Ishikawa (cell line): ENCODE measurements at regions not wholly inside any gene's neighbourhood (a gene's known extent, or its start where the extent isn't known, plus 50 kb on each side); places are given as distances from the start of the nearest gene placed in this dataset.

Source experiments
- CEBPB ChIP-seq: IDR thresholded peaks from 2 replicates; pipeline ENCODE4 v1.6.1; 2012
- CREB1 ChIP-seq: IDR thresholded peaks from 2 replicates; pipeline ENCODE4 v1.6.1; 2012; ENCODE audit warnings: low read depth
- EGR1 ChIP-seq: IDR thresholded peaks from 2 replicates; pipeline ENCODE4 v1.6.1; 2012
- EP300 ChIP-seq: IDR thresholded peaks from 2 replicates; pipeline ENCODE4 v1.6.1; 2012; ENCODE audit warnings: borderline replicate concordance
- FOXM1 ChIP-seq: IDR thresholded peaks from 2 replicates; pipeline ENCODE4 v1.6.1; 2012; ENCODE audit warnings: low read depth, borderline replicate concordance
- MAX ChIP-seq: IDR thresholded peaks from 2 replicates; pipeline ENCODE4 v1.6.1; 2012
- NFIC ChIP-seq: IDR thresholded peaks from 2 replicates; pipeline ENCODE4 v1.6.1; 2012
- RAD21 ChIP-seq: IDR thresholded peaks from 2 replicates; pipeline ENCODE4 v1.6.1; 2012; ENCODE audit warnings: low read depth
- REST ChIP-seq: IDR thresholded peaks from 2 replicates; pipeline ENCODE4 v1.6.1; 2012; ENCODE audit warnings: low read depth, mild to moderate bottlenecking
- TAF1 ChIP-seq: IDR thresholded peaks from 2 replicates; pipeline ENCODE4 v1.6.1; 2012; ENCODE audit warnings: low read depth, mild to moderate bottlenecking
- TCF12 ChIP-seq: IDR thresholded peaks from 2 replicates; pipeline ENCODE4 v1.6.1; 2012; ENCODE audit warnings: low read depth
- TEAD4 ChIP-seq: IDR thresholded peaks from 2 replicates; pipeline ENCODE4 v1.6.1; 2012
- USF1 ChIP-seq: IDR thresholded peaks from 2 replicates; pipeline ENCODE4 v1.6.1; 2012
- YY1 ChIP-seq: IDR thresholded peaks from 2 replicates; pipeline ENCODE4 v1.6.1; 2012; ENCODE audit warnings: low read depth
- ZBTB7A ChIP-seq: IDR thresholded peaks from 2 replicates; pipeline ENCODE4 v1.6.1; 2012; ENCODE audit warnings: low read depth

GRCh38 chr4:23260511-23260910, 567.8 kb downstream of the GBA3 start:
- TF ChIP-seq CREB1: no peak
- no peak for TF ChIP-seq YY1
- TF ChIP-seq TAF1: no peak
- no peak for TF ChIP-seq EGR1
- no peak for TF ChIP-seq FOXM1
- TF ChIP-seq MAX: no peak
- no peak for TF ChIP-seq REST
- no peak for TF ChIP-seq RAD21

- TF ChIP-seq YY1: no peak
- TF ChIP-seq TCF12: no peak
- TF ChIP-seq REST: no peak
- no peak for TF ChIP-seq NFIC
- no peak for TF ChIP-seq MAX
- no peak for TF ChIP-seq CEBPB
- no peak for TF ChIP-seq TAF1
- no peak for TF ChIP-seq ZBTB7A
- no peak for TF ChIP-seq EP300
- TF ChIP-seq USF1: no peak
- no peak for TF ChIP-seq FOXM1
- TF ChIP-seq RAD21: no peak
- no peak for TF ChIP-seq CREB1
- no peak for TF ChIP-seq EGR1
- TF ChIP-seq TEAD4: no peak
These were observed 552.6 kb downstream of the GBA3 start for GRCh38 chr4:23245203-23245832.

GRCh38 chr4:23242962-23243361, 550.2 kb downstream of the GBA3 start:
- TF ChIP-seq ZBTB7A (no peak), FOXM1 (no peak), TEAD4 (no peak)

- no peak for TF ChIP-seq EGR1
- TF ChIP-seq CEBPB: no peak
- no peak for TF ChIP-seq CREB1
- TF ChIP-seq ZBTB7A: no peak
- no peak for TF ChIP-seq EP300
- no peak for TF ChIP-seq NFIC
- no peak for TF ChIP-seq REST
- TF ChIP-seq TAF1: no peak
- TF ChIP-seq YY1: no peak
- TF ChIP-seq TEAD4: no peak
- TF ChIP-seq RAD21: no peak
- TF ChIP-seq USF1: no peak
- no peak for TF ChIP-seq FOXM1
- no peak for TF ChIP-seq TCF12
These were observed 548.7 kb downstream of the GBA3 start for GRCh38 chr4:23241408-23241807.
